GM23338 (cell line): ENCODE measurements at regions not wholly inside any gene's neighbourhood (a gene's known extent, or its start where the extent isn't known, plus 50 kb on each side); places are given as distances from the start of the nearest gene placed in this dataset.

Experiments used
- ATAC-seq: fragments of 200-7000 bp; cut with Tn5 transposase; 3 replicates; pipeline ENCODE4 v1.9.1; 2020
- DNase-seq: peaks from one replicate; pipeline ENCODE4 v3.0.0-alpha.2; 2015; ENCODE audit warnings: low spot score
- H2AFZ ChIP-seq: fragments of 200-600 bp; sonication (generic); 2 replicates; pipeline ENCODE4 v1.8.0; 2016; ENCODE audit warnings: antibody characterized with exemption, mild to moderate bottlenecking, moderate library complexity
- H3F3A ChIP-seq: fragments of 200-600 bp; sonication (generic); replicated peaks from 2 replicates; pipeline ENCODE4 v1.8.0; 2017; ENCODE audit warnings: antibody characterized with exemption, mixed run types, low read depth
- H3K27ac ChIP-seq: fragments of 200-600 bp; sonication (generic); 2 replicates; pipeline ENCODE4 v1.6.1; 2016; ENCODE audit warnings: low read depth
- H3K27me3 ChIP-seq: fragments of 200-600 bp; sonication (generic); 2 replicates; pipeline ENCODE4 v1.8.0; 2016; ENCODE audit warnings: mild to moderate bottlenecking, mixed run types, moderate library complexity; ENCODE audit not compliant: insufficient read depth
- H3K36me3 ChIP-seq: fragments of 200-600 bp; sonication (generic); 2 replicates; pipeline ENCODE4 v1.8.0; 2016; ENCODE audit warnings: mild to moderate bottlenecking; ENCODE audit not compliant: insufficient read depth
- H3K4me1 ChIP-seq: fragments of 200-600 bp; sonication (generic); 2 replicates; pipeline ENCODE4 v1.8.0; 2016; ENCODE audit warnings: mild to moderate bottlenecking, moderate library complexity; ENCODE audit not compliant: insufficient read depth
- H3K4me2 ChIP-seq: fragments of 200-600 bp; sonication (generic); 2 replicates; pipeline ENCODE4 v1.7.1; 2017; ENCODE audit warnings: mixed run types
- H3K4me3 ChIP-seq: fragments of 200-600 bp; sonication (generic); 2 replicates; pipeline ENCODE4 v1.6.1; 2016; ENCODE audit warnings: mixed run types
- H3K79me2 ChIP-seq: fragments of 200-600 bp; sonication (generic); replicated peaks from 2 replicates; pipeline ENCODE4 v1.8.0; 2017; ENCODE audit warnings: mild to moderate bottlenecking; ENCODE audit not compliant: insufficient read depth
- H3K9me2 ChIP-seq: fragments of 200-600 bp; sonication (generic); 2 replicates; pipeline ENCODE4 v1.8.0; 2017; ENCODE audit not compliant: insufficient read depth
- H4K20me1 ChIP-seq: fragments of 200-600 bp; sonication (generic); replicated peaks from 2 replicates; pipeline ENCODE4 v1.8.0; 2017; ENCODE audit warnings: mild to moderate bottlenecking; ENCODE audit not compliant: insufficient read depth
- H3K27ac Mint-ChIP-seq: 2 replicates; pipeline ENCODE4 v1.8.0; 2020; ENCODE audit warnings: inconsistent platforms, mild to moderate bottlenecking, moderate library complexity, mixed read lengths
- H3K27me3 Mint-ChIP-seq: 3 replicates; pipeline ENCODE4 v1.8.0; 2022; ENCODE audit warnings: low read depth, mild to moderate bottlenecking, moderate library complexity, mixed read lengths, inconsistent platforms; ENCODE audit not compliant: insufficient read depth, poor library complexity
- H3K36me3 Mint-ChIP-seq: 3 replicates; pipeline ENCODE4 v1.8.0; 2021; ENCODE audit warnings: low read depth, mild to moderate bottlenecking, inconsistent platforms, moderate library complexity, mixed read lengths
- H3K4me1 Mint-ChIP-seq: 3 replicates; pipeline ENCODE4 v1.8.0; 2020; ENCODE audit warnings: mild to moderate bottlenecking, inconsistent platforms, mixed read lengths
- H3K4me3 Mint-ChIP-seq: 3 replicates; pipeline ENCODE4 v1.8.0; 2021; ENCODE audit warnings: moderate library complexity, mild to moderate bottlenecking, inconsistent platforms, mixed read lengths
- H3K9me3 Mint-ChIP-seq: 3 replicates; pipeline ENCODE4 v1.8.0; 2020; ENCODE audit warnings: moderate library complexity, mild to moderate bottlenecking, inconsistent platforms, mixed read lengths
- ETS1 ChIP-seq: IDR thresholded peaks from 2 replicates; pipeline ENCODE4 v1.6.1; 2016; ENCODE audit warnings: antibody characterized with exemption
- EZH2phosphoT487 ChIP-seq: fragments of 200-600 bp; sonication (generic); IDR thresholded peaks from one replicate; pipeline ENCODE4 v1.8.1; 2018; ENCODE audit warnings: antibody characterized with exemption; ENCODE audit not compliant: unreplicated experiment
- JUNB ChIP-seq: IDR thresholded peaks from one replicate; pipeline ENCODE4 v1.6.1; 2016; ENCODE audit warnings: antibody characterized with exemption; ENCODE audit not compliant: unreplicated experiment
- POLR2AphosphoS5 ChIP-seq: IDR thresholded peaks from 2 replicates; pipeline ENCODE4 v1.6.1; 2016; ENCODE audit warnings: antibody characterized with exemption, low read depth
- STAT1 ChIP-seq: IDR thresholded peaks from one replicate; pipeline ENCODE4 v1.6.1; 2016; ENCODE audit warnings: antibody characterized with exemption; ENCODE audit not compliant: unreplicated experiment
- ZNF114 ChIP-seq: fragments of 250-450 bp; sonication (Bioruptor Pico); IDR thresholded peaks from 2 replicates; pipeline ENCODE4 v1.5.0; 2020; ENCODE audit warnings: mild to moderate bottlenecking, moderate library complexity
- ZNF462 ChIP-seq: fragments of 250-450 bp; sonication (Bioruptor Pico); IDR thresholded peaks from 2 replicates; pipeline ENCODE4 v1.5.0; 2020; ENCODE audit warnings: mild to moderate bottlenecking, moderate library complexity

- Mint-ChIP-seq H3K27me3 (no peaks in the 10 kb centered on the region), H3K27ac (no peak overlapping the region), H3K36me3 (peaks cover 2% of the 10 kb centered on the region; the same call in 1 of the 3 replicates), H3K4me1 (no peaks in the 10 kb centered on the region), H3K4me3 (no peak overlapping the region), H3K9me3 (peaks cover 8% of the 10 kb centered on the region; the same call in 2 of the 3 replicates)
- Histone ChIP-seq H3K4me1 (0 out of 2 replicates have a peak, but pooled peaks cover 6% of the 10 kb centered on the region), H2AFZ (no peak overlapping the region), H4K20me1 (no peaks in the 10 kb centered on the region), H3F3A (no peaks in the 10 kb centered on the region), H3K79me2 (no peaks in the 10 kb centered on the region), H3K27ac (no peak overlapping the region), H3K36me3 (no peaks in the 10 kb centered on the region), H3K9me2 (peaks cover 3% of the 10 kb centered on the region; the same call in 1 of the 2 replicates), H3K4me2 (no peak overlapping the region), H3K4me3 (no peak overlapping the region), H3K27me3 (no peaks in the 10 kb centered on the region)
- DNase-seq (no peak), ATAC-seq (no peak)
- TF ChIP-seq JUNB: no peak
Observed at GRCh38 chr12:91538418-91538817, 355.8 kb upstream of the DCN start.

GRCh38 chr12:91533366-91533765 lies 350.7 kb upstream of the DCN start:
- no peak overlapping the region for H3K27ac ChIP-seq
- ATAC-seq: no peak
- peaks cover 8% of the 10 kb centered on the region; the same call in 2 of the 3 replicates for H3K9me3 Mint-ChIP-seq

GRCh38 chr12:91529829-91530228 lies 347.2 kb upstream of the DCN start:
- H3K27ac ChIP-seq: no peak overlapping the region
- H3K4me3 ChIP-seq: no peak overlapping the region
- no peak for DNase-seq
- Mint-ChIP-seq H3K27ac (no peak overlapping the region), H3K27me3 (no peaks in the 10 kb centered on the region), H3K4me3 (no peak overlapping the region), H3K4me1 (no peaks in the 10 kb centered on the region), H3K36me3 (peaks cover 2% of the 10 kb centered on the region; the same call in 1 of the 3 replicates), H3K9me3 (peaks cover 8% of the 10 kb centered on the region; the same call in 2 of the 3 replicates)
- H3K27me3 ChIP-seq: no peaks in the 10 kb centered on the region
- H3K9me2 ChIP-seq: no peaks in the 10 kb centered on the region
- H4K20me1 ChIP-seq: no peaks in the 10 kb centered on the region
- H3K4me2 ChIP-seq: no peak overlapping the region
- H3K4me1 ChIP-seq: no peaks in the 10 kb centered on the region
- no peak overlapping the region for H2AFZ ChIP-seq
- H3F3A ChIP-seq: no peaks in the 10 kb centered on the region
- H3K36me3 ChIP-seq: no peaks in the 10 kb centered on the region
- ATAC-seq: no peak
- no peaks in the 10 kb centered on the region for H3K79me2 ChIP-seq
- TF ChIP-seq ZNF114 (CRISPR knock-in tag) (no peak), ETS1 (no peak), STAT1 (no peak), POLR2AphosphoS5 (no peak), ZNF462 (CRISPR knock-in tag) (no peak)

More at GRCh38 chr12:91533366-91533765, 350.7 kb upstream of the DCN start:
- H3K4me1 Mint-ChIP-seq: no peaks in the 10 kb centered on the region
- no peak overlapping the region for H2AFZ ChIP-seq
- no peak overlapping the region for H3K27ac Mint-ChIP-seq
- H3K36me3 Mint-ChIP-seq: peaks cover 2% of the 10 kb centered on the region; the same call in 1 of the 3 replicates
- TF ChIP-seq POLR2AphosphoS5 (no peak), EZH2phosphoT487 (no peak), ETS1 (no peak), STAT1 (no peak)
- H3K4me1 ChIP-seq: no peaks in the 10 kb centered on the region
- no peak overlapping the region for H3K4me2 ChIP-seq
- H3K9me2 ChIP-seq: no peaks in the 10 kb centered on the region
- H3K27me3 Mint-ChIP-seq: no peaks in the 10 kb centered on the region
- no peak for DNase-seq
- H3K79me2 ChIP-seq: no peaks in the 10 kb centered on the region
- H3K36me3 ChIP-seq: no peaks in the 10 kb centered on the region
- no peaks in the 10 kb centered on the region for H3K27me3 ChIP-seq
- no peak overlapping the region for H3K4me3 ChIP-seq
- no peaks in the 10 kb centered on the region for H3F3A ChIP-seq
- no peaks in the 10 kb centered on the region for H4K20me1 ChIP-seq
- H3K4me3 Mint-ChIP-seq: no peak overlapping the region
